K562 (cell line): ENCODE measurements at regions not wholly inside any gene's neighbourhood (a gene's known extent, or its start where the extent isn't known, plus 50 kb on each side); places are given as distances from the start of the nearest gene placed in this dataset.

ENCODE experiments used
- ATAC-seq: fragments of 200-7000 bp; cut with Tn5 transposase; 3 replicates; pipeline ENCODE4 v1.9.1; 2020; ENCODE audit warnings: moderate library complexity
- BruUV-seq: library from RNA; stranded (reverse); fragments of 400-500 nt; replicated peaks from 2 replicates; lab custom pipeline; 2021; lab: Mats Ljungman, UMichigan
- CTCF ChIA-PET: fragments of 300-600 bp; formaldehyde crosslinking; extraction: SDS; loops from one replicate; lab custom pipeline; 2021; ENCODE audit warnings: low intra/inter-chr PET ratio; lab: Yijun Ruan, JAX
- POLR2A ChIA-PET: fragments of 300-600, 350-650 bp; sonication (Branson Sonifier 250); formaldehyde crosslinking; extraction: SDS; loops from one replicate; lab custom pipeline; 2021; ENCODE audit warnings: antibody characterized with exemption, inconsistent platforms; lab: Yijun Ruan, JAX
- DNase-seq, 4 experiments: peaks; one replicate each; pipeline versions ENCODE4 v3.0.0 to v3.0.0-alpha.2; 2011 to 2018; ENCODE audit warnings: low spot score in 3 of 4, mixed read lengths in 3 of 4; ENCODE audit errors: extremely low read depth in 1 of 4
- FAIRE-seq: peaks from 2 replicates; lab custom pipeline; 2011; peaks lifted over from hg19 to GRCh38; lab: Jason Lieb, UNC
- H2AFZ ChIP-seq: 2 replicates; pipeline ENCODE4 v1.6.0; 2011; ENCODE audit warnings: low read depth, low read length, control low read depth, inconsistent platforms
- H3K27ac ChIP-seq: fragments of 200-600 bp; 3 replicates; pipeline ENCODE4 v1.8.0; 2011; ENCODE audit warnings: low read depth, mild to moderate bottlenecking, control low read depth, inconsistent platforms, low read length, moderate library complexity, mixed read lengths; ENCODE audit errors: extremely low read depth
- H3K27me3 ChIP-seq, 2 experiments: fragments of 300-600 bp in 1 of 2; 2 replicates in 1 of 2; 3 replicates in 1 of 2; pipeline versions ENCODE4 v1.6.0 to v1.8.0; 2011; ENCODE audit warnings: inconsistent platforms in 2 of 2, low read length in 2 of 2, mild to moderate bottlenecking in 1 of 2, mixed read lengths in 1 of 2, moderate library complexity in 1 of 2; ENCODE audit not compliant: control insufficient read depth in 2 of 2, insufficient read depth in 2 of 2
- H3K36me3 ChIP-seq: fragments of 300-600 bp; 3 replicates; pipeline ENCODE4 v1.8.0; 2011; ENCODE audit warnings: mild to moderate bottlenecking, low read length, inconsistent platforms; ENCODE audit not compliant: control insufficient read depth, insufficient read depth
- H3K4me1 ChIP-seq, 2 experiments: fragments of 200-600 bp in 1 of 2; replicated peaks in 1 of 2; 2 replicates in 1 of 2; 3 replicates in 1 of 2; pipeline versions ENCODE4 v1.5.1 to v1.8.0; 2011; ENCODE audit warnings: inconsistent platforms in 2 of 2, low read length in 2 of 2, mild to moderate bottlenecking in 1 of 2, mixed read lengths in 1 of 2, moderate library complexity in 1 of 2; ENCODE audit not compliant: control insufficient read depth in 2 of 2, insufficient read depth in 2 of 2
- H3K4me2 ChIP-seq: 2 replicates; pipeline ENCODE4 v1.6.1; 2011; ENCODE audit warnings: low read length, control low read depth, inconsistent platforms, mixed read lengths; ENCODE audit not compliant: insufficient read depth
- H3K4me3 ChIP-seq: fragments of 200-600 bp; sonication (generic), shearing (Covaris generic); 2 replicates; pipeline ENCODE4 v1.5.1; 2016; ENCODE audit warnings: control low read depth, inconsistent platforms
- H3K79me2 ChIP-seq: fragments of 200-600 bp; 3 replicates; pipeline ENCODE4 v1.8.0; 2011; ENCODE audit warnings: low read length, inconsistent platforms; ENCODE audit not compliant: control insufficient read depth, insufficient read depth
- H3K9ac ChIP-seq, 2 experiments: 2 replicates each; pipeline versions ENCODE4 v1.6.0 to v1.6.1; 2011; ENCODE audit warnings: low read depth in 2 of 2, low read length in 2 of 2, control low read depth in 1 of 2, inconsistent platforms in 1 of 2, mild to moderate bottlenecking in 1 of 2, mixed read lengths in 1 of 2; ENCODE audit not compliant: insufficient read depth in 1 of 2
- H3K9me1 ChIP-seq: one replicate; pipeline ENCODE4 v1.6.0; 2011; ENCODE audit warnings: inconsistent platforms, mild to moderate bottlenecking, low read length, moderate library complexity; ENCODE audit not compliant: control insufficient read depth, insufficient read depth
- H3K9me3 ChIP-seq: replicated peaks from 2 replicates; pipeline ENCODE4 v1.5.1; 2011; ENCODE audit warnings: low read depth, low read length, inconsistent platforms; ENCODE audit not compliant: control insufficient read depth, insufficient read depth
- H4K20me1 ChIP-seq: replicated peaks from 2 replicates; pipeline ENCODE4 v1.6.1; 2011; ENCODE audit warnings: low read length, inconsistent platforms, mixed read lengths; ENCODE audit not compliant: control insufficient read depth, insufficient read depth
- GABPB2 ChIP-seq: fragments of 250-450 bp; sonication (Bioruptor Pico); conservative IDR thresholded peaks from 2 replicates; pipeline ENCODE4 v1.5.1; 2021; ENCODE audit warnings: mild to moderate bottlenecking
- GTF2B ChIP-seq: IDR thresholded peaks from 2 replicates; pipeline ENCODE4 v1.6.1; 2011; ENCODE audit not compliant: insufficient read length; ENCODE audit errors: extremely low read depth
- PATZ1 ChIP-seq: fragments of 250-450 bp; sonication (Bioruptor Pico); IDR thresholded peaks from 2 replicates; pipeline ENCODE4 v1.5.0; 2020; ENCODE audit warnings: mild to moderate bottlenecking, borderline replicate concordance
- SIRT6 ChIP-seq: IDR thresholded peaks from one replicate; pipeline ENCODE4 v1.6.1; 2012; ENCODE audit warnings: low read depth, mild to moderate bottlenecking, control low read depth, inconsistent platforms, low read length, moderate library complexity
- SMARCA5 ChIP-seq: fragments of 450-650 bp; IDR thresholded peaks from 2 replicates; pipeline ENCODE4 v1.6.1; 2016
- SRSF3 ChIP-seq: fragments of 200-400 bp; formaldehyde crosslinking; IDR thresholded peaks from 2 replicates; pipeline ENCODE4 v1.6.1; 2016; ENCODE audit warnings: mild to moderate bottlenecking, low read length, moderate library complexity; ENCODE audit not compliant: insufficient read depth
- TCF7L2 ChIP-seq: fragments of 150-350 bp; IDR thresholded peaks from 2 replicates; pipeline ENCODE4 v1.6.1; 2016; ENCODE audit warnings: low read depth, mild to moderate bottlenecking, low read length, moderate library complexity
- TFAM ChIP-seq: fragments of 250-450 bp; sonication (Bioruptor Pico); conservative IDR thresholded peaks from 2 replicates; pipeline ENCODE4 v1.5.0; 2021; ENCODE audit warnings: mild to moderate bottlenecking, moderate library complexity
- ZNF140 ChIP-seq: fragments of 250-450 bp; sonication (Bioruptor Pico); IDR thresholded peaks from 2 replicates; pipeline ENCODE4 v1.8.0; 2021; ENCODE audit warnings: moderate library complexity, mild to moderate bottlenecking, inconsistent platforms
- WGBS: fragments of 100-300 bp; shearing (Covaris generic); methylation state at CpG from one replicate; pipeline ENCODE4 v1.1.6; 2016; ENCODE audit warnings: low coverage, mixed read lengths; ENCODE audit not compliant: insufficient coverage; ENCODE audit errors: missing lambda C conversion rate; 5-methylcytosine and 5-hydroxymethylcytosine counted together
- in situ Hi-C: fragments of 300-500 bp; cut with MboI; formaldehyde crosslinking; loops from 4 replicates; pipeline ENCODE4 v1.15.0; 2018; ENCODE audit warnings: inconsistent platforms, mixed read lengths
- intact Hi-C: fragments of 100-400 bp; cut with micrococcal nuclease; formaldehyde crosslinking; loops from 2 replicates; pipeline ENCODE4 v1.14.2; 2022
- TF ChIP-seq, protein P1 (sequence below): fragments of 250-450 bp; sonication (Bioruptor Pico); IDR thresholded peaks from 2 replicates; pipeline ENCODE4 v1.8.0; 2021; ENCODE audit warnings: moderate library complexity, mild to moderate bottlenecking, inconsistent platforms
- TF ChIP-seq, protein P2 (sequence below): sonication (generic); formaldehyde crosslinking; IDR thresholded peaks from 2 replicates; pipeline ENCODE4 v1.8.0; 2022; ENCODE audit warnings: missing genetic modification reagents, mild to moderate bottlenecking, moderate library complexity, borderline replicate concordance

DNA sequence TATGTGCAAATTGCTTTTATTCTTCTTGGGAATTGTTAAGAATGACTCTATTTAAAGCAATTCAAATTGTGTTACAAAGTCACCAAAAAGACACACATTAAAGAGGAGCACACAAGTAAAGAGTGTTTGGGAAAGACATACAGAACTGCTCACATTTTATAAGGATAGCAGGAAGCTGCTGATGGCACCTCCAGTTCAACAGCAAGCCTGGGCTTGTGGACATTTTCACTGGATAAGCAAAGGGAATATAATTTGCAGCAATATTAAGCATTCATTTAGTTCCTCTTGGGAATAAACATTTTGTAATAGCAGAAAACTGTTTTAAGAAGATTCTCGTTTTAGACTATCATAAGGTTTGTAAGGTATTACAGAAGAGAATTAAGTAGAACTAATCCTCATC lies 1271.9 kb downstream of the ZPLD1 start:
- POLR2A ChIA-PET: no interaction called here
- intact Hi-C loops: no loop called here
- no peak for ATAC-seq

More for the DNA sequence above, 1271.9 kb downstream of the ZPLD1 start:
- TF ChIP-seq SRSF3 (no peak), GTF2B (no peak), SMARCA5 (no peak), GABPB2 (CRISPR knock-in tag) (no peak), PATZ1 (no peak), SIRT6 (no peak), TFAM (no peak), ZNF140 (CRISPR knock-in tag) (no peak), TCF7L2 (no peak)
- TF ChIP-seq, protein P1, sequence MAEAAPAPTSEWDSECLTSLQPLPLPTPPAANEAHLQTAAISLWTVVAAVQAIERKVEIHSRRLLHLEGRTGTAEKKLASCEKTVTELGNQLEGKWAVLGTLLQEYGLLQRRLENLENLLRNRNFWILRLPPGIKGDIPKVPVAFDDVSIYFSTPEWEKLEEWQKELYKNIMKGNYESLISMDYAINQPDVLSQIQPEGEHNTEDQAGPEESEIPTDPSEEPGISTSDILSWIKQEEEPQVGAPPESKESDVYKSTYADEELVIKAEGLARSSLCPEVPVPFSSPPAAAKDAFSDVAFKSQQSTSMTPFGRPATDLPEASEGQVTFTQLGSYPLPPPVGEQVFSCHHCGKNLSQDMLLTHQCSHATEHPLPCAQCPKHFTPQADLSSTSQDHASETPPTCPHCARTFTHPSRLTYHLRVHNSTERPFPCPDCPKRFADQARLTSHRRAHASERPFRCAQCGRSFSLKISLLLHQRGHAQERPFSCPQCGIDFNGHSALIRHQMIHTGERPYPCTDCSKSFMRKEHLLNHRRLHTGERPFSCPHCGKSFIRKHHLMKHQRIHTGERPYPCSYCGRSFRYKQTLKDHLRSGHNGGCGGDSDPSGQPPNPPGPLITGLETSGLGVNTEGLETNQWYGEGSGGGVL (CRISPR knock-in tag): no peak
- TF ChIP-seq, protein P2, sequence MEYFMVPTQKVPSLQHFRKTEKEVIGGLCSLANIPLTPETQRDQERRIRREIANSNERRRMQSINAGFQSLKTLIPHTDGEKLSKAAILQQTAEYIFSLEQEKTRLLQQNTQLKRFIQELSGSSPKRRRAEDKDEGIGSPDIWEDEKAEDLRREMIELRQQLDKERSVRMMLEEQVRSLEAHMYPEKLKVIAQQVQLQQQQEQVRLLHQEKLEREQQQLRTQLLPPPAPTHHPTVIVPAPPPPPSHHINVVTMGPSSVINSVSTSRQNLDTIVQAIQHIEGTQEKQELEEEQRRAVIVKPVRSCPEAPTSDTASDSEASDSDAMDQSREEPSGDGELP (CRISPR knock-in tag): no peak
- CTCF ChIA-PET: no interaction called here
- Histone ChIP-seq H3K4me3 (no peak overlapping the region), H3K79me2 (no peaks in the 10 kb centered on the region), H3K9me1 (no peaks in the 10 kb centered on the region), H3K36me3 (no peaks in the 10 kb centered on the region), H2AFZ (no peak overlapping the region), H3K27ac (no peak overlapping the region), H3K4me2 (no peak overlapping the region), H3K9ac (no peak overlapping the region), H4K20me1 (no peaks in the 10 kb centered on the region), H3K27me3 (no peaks in the 10 kb centered on the region), H3K4me1 (no peaks in the 10 kb centered on the region), H3K9me3 (no peaks in the 10 kb centered on the region)
- 0% methylated on average over 1 of the region's 1 CpG for WGBS
- in situ Hi-C loops: no loop called here
- no TSS peak for BruUV-seq
- DNase-seq (no peak), FAIRE-seq (no peak)
